Spleen (tissue), 7 donors: ENCODE measurements at regions not wholly inside any gene's neighbourhood (a gene's known extent, or its start where the extent isn't known, plus 50 kb on each side); places are given as distances from the start of the nearest gene placed in this dataset.

Experiments used
- POLR2A ChIP-seq, 3 donors: fragments of 450-650 bp; IDR thresholded peaks; one replicate each; pipeline ENCODE4 v1.5.1; 2017; ENCODE audit warnings: antibody characterized with exemption in 3 of 3, mild to moderate bottlenecking in 1 of 3
- POLR2AphosphoS5 ChIP-seq, 3 donors: sonication (generic); formaldehyde crosslinking; IDR thresholded peaks; one replicate each; pipeline ENCODE4 v1.5.1; 2017; ENCODE audit warnings: antibody characterized with exemption in 3 of 3
- TF ChIP-seq, protein P1 (sequence below), 11 experiments: fragments of 200-600 bp in 7 of 11; fragments of 450-650 bp in 4 of 11; sonication (generic) in 4 of 11; IDR thresholded peaks in 8 of 11; conservative IDR thresholded peaks in 3 of 11; 1 replicate in 7 of 11; 2 replicates in 4 of 11; pipeline versions ENCODE4 v1.4.0 to v1.8.0; 2016 to 2021; ENCODE audit warnings: antibody characterized with exemption in 11 of 11, inconsistent platforms in 4 of 11, mild to moderate bottlenecking in 1 of 11
- donor health status: DM: no; HTN: no; CAD: no; lungs with moderate emphysema.
- donor health status: DM: no; HTN: no; CAD: no.
- donor health status: DM: no; HTN: no; CAD: no.

DNA sequence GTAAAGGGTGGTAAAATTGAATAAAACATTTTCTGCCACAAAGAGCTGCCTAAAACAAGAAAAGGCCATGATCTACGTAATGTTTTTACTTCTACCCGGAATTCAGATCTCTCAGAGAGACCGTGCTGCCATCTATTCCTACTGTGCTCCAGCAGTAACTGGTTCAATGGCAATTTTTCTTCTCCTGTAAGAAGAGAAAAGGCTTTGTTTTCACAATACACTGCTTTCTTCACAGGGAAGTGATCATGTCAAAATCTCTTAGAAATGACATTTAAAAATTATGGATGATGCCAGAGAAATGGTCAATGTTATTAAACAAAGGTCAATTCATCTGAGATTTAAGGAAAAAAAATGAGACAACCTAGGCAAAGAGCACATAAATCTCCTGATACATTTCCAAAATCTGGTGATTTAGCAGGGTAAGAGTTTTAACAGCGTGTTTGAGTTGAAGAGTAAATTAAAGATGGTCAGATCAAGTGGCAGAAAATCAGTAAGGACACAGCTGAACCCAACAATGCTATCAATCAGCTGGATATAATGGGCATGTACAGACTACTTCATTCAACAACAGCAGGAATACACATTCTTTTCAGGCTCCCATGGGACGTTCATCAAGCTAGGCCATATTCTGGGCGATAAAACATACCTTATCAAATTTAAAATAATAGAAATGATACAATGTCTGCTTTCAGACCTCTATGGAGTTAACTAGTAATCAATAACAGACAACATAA is 523.1 kb downstream of the CHSY3 start:
- TF ChIP-seq POLR2AphosphoS5 (IDR thresholded peaks at IDR 0.05) (no peak), POLR2A (IDR thresholded peaks at IDR 0.05) (no peak)
- TF ChIP-seq, protein P1, sequence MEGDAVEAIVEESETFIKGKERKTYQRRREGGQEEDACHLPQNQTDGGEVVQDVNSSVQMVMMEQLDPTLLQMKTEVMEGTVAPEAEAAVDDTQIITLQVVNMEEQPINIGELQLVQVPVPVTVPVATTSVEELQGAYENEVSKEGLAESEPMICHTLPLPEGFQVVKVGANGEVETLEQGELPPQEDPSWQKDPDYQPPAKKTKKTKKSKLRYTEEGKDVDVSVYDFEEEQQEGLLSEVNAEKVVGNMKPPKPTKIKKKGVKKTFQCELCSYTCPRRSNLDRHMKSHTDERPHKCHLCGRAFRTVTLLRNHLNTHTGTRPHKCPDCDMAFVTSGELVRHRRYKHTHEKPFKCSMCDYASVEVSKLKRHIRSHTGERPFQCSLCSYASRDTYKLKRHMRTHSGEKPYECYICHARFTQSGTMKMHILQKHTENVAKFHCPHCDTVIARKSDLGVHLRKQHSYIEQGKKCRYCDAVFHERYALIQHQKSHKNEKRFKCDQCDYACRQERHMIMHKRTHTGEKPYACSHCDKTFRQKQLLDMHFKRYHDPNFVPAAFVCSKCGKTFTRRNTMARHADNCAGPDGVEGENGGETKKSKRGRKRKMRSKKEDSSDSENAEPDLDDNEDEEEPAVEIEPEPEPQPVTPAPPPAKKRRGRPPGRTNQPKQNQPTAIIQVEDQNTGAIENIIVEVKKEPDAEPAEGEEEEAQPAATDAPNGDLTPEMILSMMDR (IDR thresholded peaks at IDR 0.05 in 8 of 11, conservative IDR thresholded peaks at IDR 0.05 in 3 of 11): no peak
